Thoracic aorta (tissue), 2 donors: ENCODE measurements at regions not wholly inside any gene's neighbourhood (a gene's known extent, or its start where the extent isn't known, plus 50 kb on each side); places are given as distances from the start of the nearest gene placed in this dataset.

Source experiments
- ATAC-seq: fragments of 150-250 bp; one replicate; pipeline ENCODE4 v1.8.0; 2017; ENCODE audit warnings: low read depth; ENCODE audit not compliant: insufficient number of reproducible peaks, low FRiP score
- DNase-seq: peaks from one replicate; pipeline ENCODE4 v3.0.0-alpha.2; 2020; ENCODE audit warnings: low spot score
- H3K27ac ChIP-seq, 2 donors: fragments of 200-600 bp; sonication (generic); 1 replicate in 1 of 2; 2 replicates in 1 of 2; pipeline ENCODE4 v1.5.1; 2016; ENCODE audit warnings: mild to moderate bottlenecking in 2 of 2, moderate library complexity in 2 of 2
- H3K27me3 ChIP-seq: fragments of 200-600 bp; sonication (generic); replicated peaks from 2 replicates; pipeline ENCODE4 v1.6.0; 2016; ENCODE audit warnings: mild to moderate bottlenecking; ENCODE audit not compliant: insufficient read depth
- H3K36me3 ChIP-seq: fragments of 200-600 bp; sonication (generic); one replicate; pipeline ENCODE4 v1.5.1; 2016
- H3K4me1 ChIP-seq, 2 donors: fragments of 200-600 bp; sonication (generic); 1 replicate in 1 of 2; 2 replicates in 1 of 2; pipeline versions ENCODE4 v1.5.1 to v1.6.0; 2016; ENCODE audit warnings: low read depth in 2 of 2, mild to moderate bottlenecking in 1 of 2; ENCODE audit not compliant: control insufficient read depth in 1 of 2
- H3K4me3 ChIP-seq: fragments of 200-600 bp; sonication (generic); 2 replicates; pipeline ENCODE4 v1.5.1; 2016; ENCODE audit warnings: mild to moderate bottlenecking
- H3K9me3 ChIP-seq: fragments of 200-600 bp; sonication (generic); 2 replicates; pipeline ENCODE4 v1.5.1; 2016
- TF ChIP-seq, protein P1 (sequence below): fragments of 200-600 bp; sonication (generic); IDR thresholded peaks from one replicate; pipeline ENCODE4 v1.5.1; 2019; ENCODE audit warnings: antibody characterized with exemption

DNA sequence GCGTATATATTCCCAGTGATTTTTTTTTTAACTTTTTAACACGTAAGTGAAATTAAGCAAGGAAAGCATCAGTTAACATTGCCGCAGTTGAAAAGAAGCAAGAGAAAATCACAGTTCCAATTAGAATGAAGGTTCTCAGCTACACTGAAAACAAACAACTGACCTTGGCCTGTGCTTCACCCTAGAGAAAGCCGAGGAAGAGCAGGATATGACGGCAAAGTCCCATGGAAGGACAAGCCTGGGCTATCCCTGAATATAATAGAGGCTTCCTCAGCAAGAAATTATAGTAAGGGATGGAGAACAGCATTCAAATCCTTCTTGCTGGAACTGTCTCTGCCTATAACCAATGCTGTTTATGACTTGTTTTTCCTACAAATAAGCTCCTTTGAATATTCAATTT, 83.0 kb upstream of the INHBA start:
- Histone ChIP-seq H3K4me1 (peaks cover 6 to 21% of the 10 kb centered on the region in 2 donors), H3K27ac (no peak overlapping the region), H3K36me3 (no peaks in the 10 kb centered on the region), H3K4me3 (no peak overlapping the region), H3K27me3 (no peaks in the 10 kb centered on the region), H3K9me3 (no peaks in the 10 kb centered on the region)
- no peak for ATAC-seq
- TF ChIP-seq, protein P1, sequence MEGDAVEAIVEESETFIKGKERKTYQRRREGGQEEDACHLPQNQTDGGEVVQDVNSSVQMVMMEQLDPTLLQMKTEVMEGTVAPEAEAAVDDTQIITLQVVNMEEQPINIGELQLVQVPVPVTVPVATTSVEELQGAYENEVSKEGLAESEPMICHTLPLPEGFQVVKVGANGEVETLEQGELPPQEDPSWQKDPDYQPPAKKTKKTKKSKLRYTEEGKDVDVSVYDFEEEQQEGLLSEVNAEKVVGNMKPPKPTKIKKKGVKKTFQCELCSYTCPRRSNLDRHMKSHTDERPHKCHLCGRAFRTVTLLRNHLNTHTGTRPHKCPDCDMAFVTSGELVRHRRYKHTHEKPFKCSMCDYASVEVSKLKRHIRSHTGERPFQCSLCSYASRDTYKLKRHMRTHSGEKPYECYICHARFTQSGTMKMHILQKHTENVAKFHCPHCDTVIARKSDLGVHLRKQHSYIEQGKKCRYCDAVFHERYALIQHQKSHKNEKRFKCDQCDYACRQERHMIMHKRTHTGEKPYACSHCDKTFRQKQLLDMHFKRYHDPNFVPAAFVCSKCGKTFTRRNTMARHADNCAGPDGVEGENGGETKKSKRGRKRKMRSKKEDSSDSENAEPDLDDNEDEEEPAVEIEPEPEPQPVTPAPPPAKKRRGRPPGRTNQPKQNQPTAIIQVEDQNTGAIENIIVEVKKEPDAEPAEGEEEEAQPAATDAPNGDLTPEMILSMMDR, result no peak
- no peak for DNase-seq

DNA sequence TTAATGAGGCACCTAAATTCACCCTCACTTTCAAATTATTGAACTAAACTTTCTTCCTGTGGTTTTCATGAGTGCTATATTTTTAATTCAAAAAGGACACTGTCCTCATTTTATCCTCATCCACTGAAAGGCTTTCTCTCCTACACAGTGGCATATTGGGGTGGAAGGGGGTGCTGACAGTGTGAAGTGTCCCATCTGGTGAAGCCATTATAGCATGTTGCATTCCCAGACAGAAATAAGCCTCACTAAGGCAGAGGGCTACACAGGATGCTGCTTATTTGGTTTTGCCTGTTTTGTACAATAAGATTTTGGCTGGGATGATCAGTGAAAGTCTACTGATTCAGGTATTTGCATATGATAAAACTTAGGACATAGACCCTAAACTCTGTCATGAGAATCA, 82.4 kb upstream of the INHBA start:
- Histone ChIP-seq H3K36me3 (no peaks in the 10 kb centered on the region), H3K4me3 (no peak overlapping the region), H3K9me3 (no peaks in the 10 kb centered on the region), H3K27me3 (no peaks in the 10 kb centered on the region), H3K27ac (no peak overlapping the region), H3K4me1 (peaks cover 6 to 21% of the 10 kb centered on the region in 2 donors)
- ATAC-seq (no peak), DNase-seq (no peak)
- TF ChIP-seq, protein P1, result no peak

DNA sequence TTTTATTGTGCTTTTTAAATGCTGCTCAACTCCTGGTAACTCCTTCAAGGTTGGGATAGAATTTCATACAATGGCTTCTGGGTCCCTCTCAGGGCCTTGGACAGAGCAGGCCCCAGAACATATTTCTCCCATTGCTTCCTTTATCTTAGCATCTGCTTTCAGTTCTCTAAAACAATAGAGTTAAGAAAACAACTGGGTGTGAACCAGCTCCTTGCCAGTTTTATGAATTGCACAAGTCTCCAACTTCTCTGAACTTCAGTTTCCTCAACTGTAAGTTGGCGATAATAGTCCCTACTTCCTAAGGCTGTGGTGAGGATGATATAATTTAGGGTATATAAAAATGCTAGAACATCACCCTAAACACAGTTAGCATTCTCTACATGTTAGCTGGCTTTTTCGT, 77.0 kb upstream of the INHBA start:
- TF ChIP-seq, protein P1, result no peak
- Histone ChIP-seq H3K27ac (no peak overlapping the region), H3K36me3 (no peaks in the 10 kb centered on the region), H3K9me3 (no peaks in the 10 kb centered on the region), H3K4me1 (no peaks in the 10 kb centered on the region), H3K27me3 (no peaks in the 10 kb centered on the region), H3K4me3 (no peak overlapping the region)
- DNase-seq, result no peak
- no peak for ATAC-seq

DNA sequence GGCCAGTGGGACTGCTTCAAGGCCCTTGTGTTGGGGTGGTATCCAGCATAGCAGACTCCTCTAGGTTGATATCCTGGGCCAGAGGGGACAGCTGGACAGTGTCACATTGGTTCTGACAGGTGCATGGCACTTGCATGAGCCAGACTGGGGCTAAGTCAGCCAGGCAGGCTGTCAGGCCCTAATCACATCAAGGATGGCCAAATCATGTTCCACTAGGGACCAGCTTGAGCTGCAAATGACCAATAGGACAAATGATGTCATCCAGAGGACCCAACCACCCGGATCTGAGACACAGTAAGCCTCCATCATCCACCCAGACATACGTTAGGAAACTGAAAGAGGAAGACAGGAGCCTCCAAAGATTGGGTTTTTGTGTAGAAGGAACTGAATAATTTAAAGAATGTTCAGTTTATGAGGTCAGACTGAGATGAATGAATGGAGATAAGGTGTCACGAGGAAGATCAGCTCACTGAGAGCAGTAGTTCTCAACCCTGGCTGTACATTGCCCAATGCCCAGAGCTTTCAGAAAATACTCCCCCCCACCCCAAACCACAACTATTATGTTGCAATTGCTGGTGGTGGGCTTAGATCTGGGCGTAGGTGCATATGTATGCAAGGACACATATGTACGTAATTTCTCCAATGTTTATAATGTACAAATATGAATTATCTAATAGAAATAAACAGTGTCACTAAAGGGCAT, 75.2 kb upstream of the INHBA start:
- ATAC-seq, result no peak

DNA sequence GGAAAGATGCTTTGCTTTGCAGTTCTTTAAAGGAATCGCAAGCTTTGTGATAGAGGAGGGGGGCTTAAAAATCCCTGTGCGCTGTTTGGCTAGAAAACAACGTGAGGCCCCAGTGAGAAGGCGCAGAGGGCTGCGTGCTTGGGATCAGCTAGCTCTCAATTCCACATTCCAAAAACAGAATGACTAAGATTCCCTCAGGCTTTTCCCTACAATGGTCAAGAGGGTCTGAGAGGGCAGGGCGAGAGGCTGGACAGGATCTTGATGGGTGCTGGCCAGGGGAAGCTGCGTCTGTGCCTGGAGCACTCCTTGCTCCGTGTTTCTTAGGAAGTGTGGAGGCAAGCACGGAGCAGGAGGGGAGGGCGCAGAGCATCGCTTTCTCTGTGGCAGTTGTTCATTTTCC, 72.1 kb upstream of the INHBA start:
- Histone ChIP-seq H3K4me3 (no peak overlapping the region), H3K9me3 (no peaks in the 10 kb centered on the region), H3K27ac (no peak overlapping the region), H3K27me3 (no peaks in the 10 kb centered on the region), H3K4me1 (no peaks in the 10 kb centered on the region), H3K36me3 (no peaks in the 10 kb centered on the region)
- ATAC-seq (no peak), DNase-seq (no peak)
- TF ChIP-seq, protein P1, result no peak

More for the DNA sequence above, 75.2 kb upstream of the INHBA start:
- Histone ChIP-seq H3K4me1 (no peaks in the 10 kb centered on the region), H3K36me3 (no peaks in the 10 kb centered on the region), H3K27ac (no peak overlapping the region), H3K27me3 (no peaks in the 10 kb centered on the region), H3K9me3 (no peaks in the 10 kb centered on the region), H3K4me3 (no peak overlapping the region)
- DNase-seq, result no peak
- TF ChIP-seq, protein P1, result no peak
